Right lobe of liver (tissue), 4 donors: ENCODE measurements at regions not wholly inside any gene's neighbourhood (a gene's known extent, or its start where the extent isn't known, plus 50 kb on each side); places are given as distances from the start of the nearest gene placed in this dataset.

Experiments used
- CTCF ChIP-seq, 4 donors: fragments of 200-600 bp in 3 of 4; fragments of 450-650 bp in 1 of 4; IDR thresholded peaks; one replicate each; pipeline versions ENCODE4 v1.5.1 to v1.8.0; 2016 to 2022; ENCODE audit warnings: antibody characterized with exemption in 4 of 4, mild to moderate bottlenecking in 2 of 4
- POLR2A ChIP-seq: fragments of 450-650 bp; IDR thresholded peaks from one replicate; pipeline ENCODE4 v1.6.1; 2017; ENCODE audit warnings: antibody characterized with exemption, mild to moderate bottlenecking
- donor health status: DM: no; HTN: no; CAD: no.
- donor health status: DM: no; HTN: no; CAD: no.
- donor health status: DM: no; HTN: yes; CAD: no.

- no peak for TF ChIP-seq CTCF (IDR thresholded peaks at IDR 0.05)
- no peak for TF ChIP-seq POLR2A
Measured at GRCh38 chr2:161055289-161055688, 104.9 kb upstream of the TANK start.
